LoVo (cell line): ENCODE measurements at regions not wholly inside any gene's neighbourhood (a gene's known extent, or its start where the extent isn't known, plus 50 kb on each side); places are given as distances from the start of the nearest gene placed in this dataset.

ENCODE experiments used
- DNase-seq: peaks from one replicate; pipeline ENCODE4 v3.0.0-alpha.2; 2016; ENCODE audit warnings: low spot score

GRCh38 chr4:100970414-100970813, 376.9 kb downstream of the PPP3CA start:
- no peak for DNase-seq

GRCh38 chr4:100969925-100970324, 377.4 kb downstream of the PPP3CA start:
- DNase-seq = no peak

GRCh38 chr4:100968046-100968445, 379.3 kb downstream of the PPP3CA start:
- DNase-seq = no peak

- DNase-seq = no peak
Measured at GRCh38 chr4:100963627-100964026, 383.7 kb downstream of the PPP3CA start.

- no peak for DNase-seq
Measured at GRCh38 chr4:100962698-100963097, 384.6 kb downstream of the PPP3CA start.

GRCh38 chr4:100960232-100960631, 387.1 kb downstream of the PPP3CA start:
- no peak for DNase-seq

- no peak for DNase-seq
Measured at GRCh38 chr4:100954046-100954445, 393.3 kb downstream of the PPP3CA start.

- DNase-seq = no peak
Measured at GRCh38 chr4:100953616-100954015, 393.7 kb downstream of the PPP3CA start.

GRCh38 chr4:100952590-100952989, 394.7 kb downstream of the PPP3CA start:
- no peak for DNase-seq

- DNase-seq = no peak
Measured at GRCh38 chr4:100949350-100949935, 397.9 kb downstream of the PPP3CA start.

GRCh38 chr4:100948911-100949310, 398.4 kb downstream of the PPP3CA start:
- DNase-seq = no peak

GRCh38 chr4:100945789-100946188, 401.5 kb downstream of the PPP3CA start:
- no peak for DNase-seq

- DNase-seq = no peak
Measured at GRCh38 chr4:100938698-100939097, 408.6 kb downstream of the PPP3CA start.

GRCh38 chr4:100936661-100937375, 410.5 kb downstream of the PPP3CA start:
- no peak for DNase-seq

- no peak for DNase-seq
Measured at GRCh38 chr4:100935090-100935489, 412.2 kb downstream of the PPP3CA start.

GRCh38 chr4:100933628-100934027, 413.7 kb downstream of the PPP3CA start:
- DNase-seq = no peak

GRCh38 chr4:100929758-100930157, 411.9 kb upstream of the EMCN start:
- DNase-seq = no peak

- no peak for DNase-seq
Measured at GRCh38 chr4:100929135-100929534, 411.3 kb upstream of the EMCN start.

GRCh38 chr4:100926039-100926717, 408.4 kb upstream of the EMCN start:
- DNase-seq = no peak

GRCh38 chr4:100913685-100914084, 395.9 kb upstream of the EMCN start:
- DNase-seq = no peak

- no peak for DNase-seq
Measured at GRCh38 chr4:100908540-100908939, 390.7 kb upstream of the EMCN start.

GRCh38 chr4:100907465-100908454, 389.9 kb upstream of the EMCN start:
- DNase-seq = peak; percentile 27
